ENCODE measurements at regions not wholly inside any gene's neighbourhood (a gene's known extent, or its start where the extent isn't known, plus 50 kb on each side); places are given as distances from the start of the nearest gene placed in this dataset.

DNA sequence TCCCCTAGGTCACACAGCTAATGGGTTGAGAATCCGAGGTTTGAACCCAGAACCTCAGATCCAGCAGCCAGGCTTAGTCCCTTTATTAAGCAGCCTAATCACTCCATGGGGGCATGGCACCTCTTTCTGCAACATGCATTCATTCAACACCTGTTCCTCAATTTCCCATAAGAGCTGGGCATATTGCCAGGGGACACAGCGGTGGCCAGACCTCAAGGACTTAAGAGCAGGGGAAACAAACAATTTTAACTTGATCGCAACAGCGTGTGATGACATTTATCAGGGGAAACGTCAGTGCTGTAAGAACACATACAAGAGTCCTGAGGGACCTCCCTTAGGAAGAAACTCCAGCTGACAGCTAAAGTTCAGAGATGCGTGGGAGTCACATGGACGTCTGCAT, 267.4 kb upstream of the CDH4 start:
- DNase-seq (ENCODE audit: low read depth in 2 of 2) = no peak

DNA sequence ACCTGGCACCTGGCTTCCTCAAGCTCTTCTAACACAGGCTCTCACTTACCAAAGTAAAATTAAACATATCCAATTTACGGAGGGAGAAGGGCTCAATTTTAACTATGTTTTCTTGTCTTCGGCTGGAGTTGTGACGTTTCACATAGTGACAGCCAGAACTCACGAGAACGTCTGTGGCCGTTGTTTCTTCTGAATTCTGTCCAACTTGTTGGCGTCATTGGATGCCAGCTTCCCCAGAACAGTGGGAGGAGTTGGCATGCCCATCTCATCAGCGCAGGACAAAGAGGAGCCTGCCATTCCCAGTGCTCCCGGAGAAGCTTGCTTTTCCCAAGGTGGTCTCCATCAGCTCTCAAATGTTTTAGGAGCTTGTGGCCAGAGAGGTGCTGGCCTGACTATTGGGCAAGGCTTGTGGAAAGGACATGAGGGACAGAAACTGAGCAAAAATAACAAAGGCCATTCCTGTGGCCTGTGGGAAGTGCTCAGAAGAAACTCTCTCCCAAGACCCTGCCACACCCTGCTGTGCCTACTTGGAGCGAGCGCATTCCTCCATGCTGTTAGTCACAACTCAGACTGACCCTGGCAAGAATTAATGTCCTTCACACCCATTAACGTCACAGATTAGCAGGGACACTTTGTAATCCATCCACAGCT, 265.4 kb upstream of the CDH4 start:
- DNase-seq (ENCODE audit: low read depth in 2 of 2) = no peak

DNA sequence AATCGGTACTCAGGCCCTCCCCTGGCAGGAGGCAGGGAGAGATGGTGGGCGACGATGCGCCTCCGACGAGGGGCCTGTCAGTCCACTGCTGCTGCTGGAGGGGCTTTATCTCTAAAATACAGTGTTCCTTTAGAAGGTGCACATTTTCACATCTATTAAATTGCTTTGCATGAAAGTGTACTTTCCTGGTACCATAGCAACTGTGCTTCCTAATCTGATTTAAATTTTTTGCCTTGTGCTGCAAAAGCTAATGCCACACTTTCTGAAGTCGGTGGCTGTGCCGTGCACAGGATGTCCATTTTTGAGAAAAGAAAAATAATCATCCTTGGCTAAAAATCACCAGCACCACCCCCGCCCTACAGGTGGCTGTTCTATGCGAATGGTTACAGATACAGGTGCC, 262.0 kb upstream of the CDH4 start:
- DNase-seq (ENCODE audit: low read depth in 2 of 2) = no peak

DNA sequence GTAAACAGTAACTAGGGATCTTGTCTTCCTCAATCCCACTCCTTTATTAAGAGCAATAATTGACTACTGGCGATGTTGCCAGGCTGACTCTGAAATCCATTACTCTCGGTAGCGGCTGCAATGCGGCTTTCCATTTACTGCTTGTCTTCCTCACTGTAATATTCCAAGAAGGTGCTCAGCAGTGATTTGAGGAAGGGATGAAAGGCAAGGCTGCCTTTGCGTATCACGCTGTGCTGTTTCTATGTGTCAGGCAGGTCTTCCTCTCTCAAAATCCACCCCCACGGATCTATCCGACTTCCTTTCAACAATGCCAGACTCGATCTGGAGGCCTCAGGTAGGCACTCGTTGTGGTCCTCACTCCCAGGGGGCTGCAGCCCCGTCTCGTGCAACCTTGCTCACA, 261.4 kb upstream of the CDH4 start:
- DNase-seq (ENCODE audit: low read depth in 2 of 2) = no peak

DNA sequence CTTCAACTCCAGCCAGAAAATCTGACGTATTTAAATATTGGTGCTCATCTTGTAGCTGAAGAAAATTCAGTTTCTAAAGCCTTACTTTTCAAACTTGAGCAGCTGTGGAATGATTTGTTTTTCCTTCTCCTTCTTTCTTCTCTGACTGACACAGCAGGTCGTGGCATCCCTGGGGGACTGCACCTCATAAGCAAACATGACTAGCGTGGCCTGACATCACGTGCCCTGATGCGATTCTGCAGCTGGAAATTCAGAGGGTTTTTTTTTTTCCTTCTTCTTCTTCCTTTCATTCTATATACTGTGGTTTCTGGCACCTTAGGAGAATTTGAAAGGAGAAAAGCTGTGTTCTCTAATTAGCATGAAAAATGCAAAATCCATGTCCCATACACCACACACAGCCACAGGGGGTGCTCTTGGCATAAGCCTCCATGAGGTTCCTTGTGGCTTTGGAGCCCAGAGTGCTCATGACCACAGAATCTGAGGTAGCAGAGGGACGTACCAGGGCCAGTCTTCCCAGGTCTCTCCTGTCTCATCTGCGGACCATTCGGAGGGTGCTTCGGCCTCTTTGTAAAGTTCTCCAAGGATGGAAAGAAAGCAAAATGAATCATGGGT, 258.5 kb upstream of the CDH4 start:
- DNase-seq (ENCODE audit: low read depth in 2 of 2) = no peak

DNA sequence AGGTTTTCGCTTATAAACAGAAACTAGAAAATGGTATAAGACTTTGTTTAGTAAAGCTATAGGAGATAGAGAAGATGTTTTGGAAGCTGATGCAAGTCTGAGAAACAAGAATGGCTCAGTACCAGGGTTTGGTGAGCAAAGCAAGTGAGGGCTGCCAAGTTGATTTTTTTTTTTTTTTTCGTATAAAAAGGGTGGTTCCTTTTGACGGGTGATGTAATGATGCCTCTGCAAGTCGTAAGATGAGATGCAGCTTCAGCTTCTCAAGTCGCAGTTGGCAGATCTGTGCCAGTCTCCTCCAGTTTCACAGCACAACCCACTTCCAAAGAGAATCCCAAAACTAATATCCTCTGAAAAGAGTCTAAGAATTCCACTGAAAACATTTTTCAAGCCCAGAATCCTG, 252.8 kb upstream of the CDH4 start:
- no peak for DNase-seq (ENCODE audit: low read depth in 2 of 2)

DNA sequence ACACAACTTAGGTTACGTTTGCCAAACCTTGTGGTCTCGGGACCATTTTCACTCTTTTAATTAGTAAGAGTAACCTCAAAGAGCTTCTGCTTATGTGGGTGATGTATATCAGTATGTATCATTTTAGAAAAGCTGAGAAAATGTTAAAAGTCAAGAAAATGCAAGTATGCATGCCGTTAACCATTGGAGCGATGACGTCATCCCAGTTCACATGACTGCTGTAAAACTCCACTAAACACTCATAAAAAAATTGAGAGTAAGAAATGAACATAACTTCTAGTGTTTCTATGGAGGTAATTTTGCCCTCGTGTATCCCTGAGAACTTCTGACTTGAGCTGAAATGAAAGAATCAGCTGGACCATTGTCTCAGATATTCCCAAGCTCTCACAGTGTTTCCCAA, 250.0 kb upstream of the CDH4 start:
- no peak for DNase-seq (ENCODE audit: low read depth in 2 of 2)

DNA sequence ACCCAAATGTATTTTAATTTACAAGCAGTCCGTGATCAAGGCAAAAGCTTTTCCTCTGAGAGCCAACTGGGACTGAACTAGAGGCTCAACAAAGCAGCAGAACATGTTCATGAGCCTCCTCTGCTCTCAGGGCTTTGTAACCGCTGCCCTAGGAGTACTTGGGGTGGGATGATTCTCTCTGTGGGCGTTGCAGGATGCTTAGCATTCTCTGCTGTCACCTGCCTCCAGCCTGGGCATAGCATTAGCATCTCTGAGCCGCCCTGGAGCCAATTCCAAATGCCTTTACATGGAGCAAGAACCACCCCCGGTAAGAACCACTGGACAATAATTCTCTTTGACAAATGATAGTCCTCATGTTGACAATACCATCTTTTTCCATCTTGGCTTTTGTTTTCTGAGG, 237.6 kb upstream of the CDH4 start:
- DNase-seq (ENCODE audit: low read depth in 2 of 2) = no peak

DNA sequence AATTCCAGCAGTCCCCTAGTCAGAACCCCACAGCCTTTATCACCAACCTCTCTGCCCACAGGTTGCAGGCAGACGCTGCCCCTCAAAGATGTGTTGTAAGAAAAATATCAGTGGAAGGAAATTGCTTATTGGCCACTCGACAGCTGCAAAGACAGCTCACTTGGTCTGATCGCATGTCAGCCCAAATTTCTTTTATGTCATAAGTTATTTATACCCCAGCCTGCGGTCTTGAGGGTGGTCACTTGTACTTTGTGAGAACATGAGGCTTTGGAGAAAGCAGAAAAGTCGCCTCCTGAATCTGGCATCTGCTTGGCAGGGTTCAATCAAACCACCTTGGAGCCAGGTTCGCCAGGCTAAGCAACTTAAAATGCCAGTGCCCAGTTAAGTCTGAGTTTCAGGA, 236.5 kb upstream of the CDH4 start:
- no peak for DNase-seq (ENCODE audit: low read depth in 2 of 2)

DNA sequence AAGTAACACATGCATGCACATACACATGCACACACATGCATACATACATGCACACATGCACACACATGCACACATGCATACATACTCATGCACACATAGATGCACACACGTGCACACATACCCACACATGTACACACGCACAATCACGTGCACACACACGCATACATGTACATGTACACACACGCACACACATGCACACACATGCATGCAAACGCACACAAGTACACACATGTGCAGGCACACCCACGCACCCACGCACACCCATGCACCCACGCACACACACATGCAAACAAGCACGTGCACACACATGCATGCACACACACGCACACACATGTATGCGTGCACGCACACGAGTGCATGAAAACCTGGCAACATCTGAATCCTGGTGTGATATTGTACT, 232.7 kb upstream of the CDH4 start:
- no peak for DNase-seq (ENCODE audit: low read depth in 2 of 2)

DNA sequence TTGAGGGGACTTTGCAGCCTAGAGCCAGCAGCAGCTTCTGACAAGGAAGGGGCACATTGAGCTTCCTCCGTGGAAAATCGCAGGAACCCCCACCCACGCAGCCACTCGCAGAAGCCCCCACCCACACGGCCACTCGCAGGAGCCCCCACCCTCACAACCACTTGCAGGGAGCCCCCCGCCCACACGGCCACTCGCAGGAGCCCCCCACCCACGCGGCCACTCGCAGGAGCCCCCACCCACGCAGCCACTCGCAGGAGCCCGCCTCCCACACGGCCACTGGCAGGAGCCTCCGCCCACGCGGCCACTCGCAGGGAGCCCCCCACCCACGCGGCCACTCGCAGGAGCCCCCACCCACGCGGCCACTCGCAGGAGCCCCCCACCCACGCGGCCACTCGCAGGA, 228.4 kb upstream of the CDH4 start:
- no peak for DNase-seq (ENCODE audit: low read depth in 2 of 2)

DNA sequence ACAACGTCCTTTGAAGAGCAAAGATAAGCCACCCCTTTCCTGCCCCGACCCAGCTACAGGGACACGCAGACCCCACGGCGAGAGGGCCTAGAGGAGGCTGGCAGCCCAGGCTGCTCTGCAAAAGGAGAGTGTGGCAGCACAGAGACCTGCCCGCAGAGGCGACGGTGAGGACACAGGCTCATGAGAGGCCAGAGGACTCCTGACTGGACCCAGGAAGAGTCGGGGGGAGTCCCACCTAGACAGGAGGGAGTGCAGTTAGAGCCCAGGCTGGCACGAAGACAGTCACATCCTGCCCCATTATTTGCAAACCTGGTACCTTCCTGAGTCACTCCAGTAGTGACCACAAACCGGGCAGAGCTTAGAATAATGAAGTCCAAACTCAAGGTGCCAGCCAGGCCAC, 227.7 kb upstream of the CDH4 start:
- DNase-seq (ENCODE audit: low read depth in 2 of 2) = no peak

DNA sequence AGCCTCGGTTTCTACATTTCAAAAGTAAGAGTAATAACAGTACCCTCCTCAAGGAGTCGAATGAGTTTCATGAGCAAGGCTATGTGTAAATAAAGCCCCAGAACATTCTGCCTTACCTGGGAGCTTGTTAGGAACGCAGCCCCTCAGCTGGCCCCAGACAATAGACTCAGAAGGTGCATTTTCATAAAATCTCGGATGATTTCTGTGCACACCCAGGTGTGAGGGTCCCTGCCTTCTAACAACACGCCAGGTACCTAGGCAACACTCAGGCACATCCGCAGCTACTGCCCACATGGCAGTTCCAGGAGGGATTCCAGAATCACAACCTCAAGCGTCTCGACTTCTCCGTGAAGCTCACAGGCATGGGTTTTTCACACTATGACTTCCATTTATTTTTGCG, 226.5 kb upstream of the CDH4 start:
- DNase-seq (ENCODE audit: low read depth in 2 of 2) = no peak

DNA sequence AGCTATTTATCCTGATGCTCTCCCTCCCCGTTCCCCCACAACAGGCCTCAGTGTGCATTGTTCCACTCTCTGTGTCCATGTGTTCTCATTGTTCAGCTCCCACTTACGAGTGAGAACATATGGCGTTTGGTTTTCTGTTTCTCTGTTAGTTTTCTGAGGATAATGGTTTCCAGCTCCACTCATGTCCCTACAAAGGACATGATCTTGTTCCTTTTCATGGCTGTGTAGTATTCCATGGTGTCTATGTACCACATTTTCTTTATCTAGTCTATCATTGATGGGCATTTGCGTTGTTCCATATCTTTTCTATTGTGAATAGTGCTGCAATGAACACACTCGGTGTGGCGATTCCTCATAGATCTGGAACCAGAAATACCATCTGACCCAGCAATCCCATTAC, 225.9 kb upstream of the CDH4 start:
- DNase-seq (ENCODE audit: low read depth in 2 of 2) = no peak

DNA sequence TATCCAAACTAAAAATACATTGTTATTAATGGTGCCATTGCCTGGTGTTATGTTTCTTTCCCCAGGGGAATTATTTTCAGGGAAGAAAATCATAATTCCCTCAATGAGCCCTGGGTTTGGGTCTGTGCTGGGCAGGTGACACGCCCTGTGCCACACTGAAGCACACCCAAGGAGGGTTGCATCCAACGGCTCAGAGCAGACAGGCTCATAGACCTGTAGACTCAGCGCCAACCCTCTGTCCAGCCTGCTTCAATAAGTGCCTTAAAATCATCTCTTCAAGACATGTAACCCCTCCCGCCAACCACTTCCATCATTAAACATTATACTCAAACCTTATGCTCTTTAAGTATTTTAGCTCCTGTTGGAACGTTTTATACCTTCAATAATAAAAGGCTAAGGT, 225.3 kb upstream of the CDH4 start:
- DNase-seq (ENCODE audit: low read depth in 2 of 2) = no peak

DNA sequence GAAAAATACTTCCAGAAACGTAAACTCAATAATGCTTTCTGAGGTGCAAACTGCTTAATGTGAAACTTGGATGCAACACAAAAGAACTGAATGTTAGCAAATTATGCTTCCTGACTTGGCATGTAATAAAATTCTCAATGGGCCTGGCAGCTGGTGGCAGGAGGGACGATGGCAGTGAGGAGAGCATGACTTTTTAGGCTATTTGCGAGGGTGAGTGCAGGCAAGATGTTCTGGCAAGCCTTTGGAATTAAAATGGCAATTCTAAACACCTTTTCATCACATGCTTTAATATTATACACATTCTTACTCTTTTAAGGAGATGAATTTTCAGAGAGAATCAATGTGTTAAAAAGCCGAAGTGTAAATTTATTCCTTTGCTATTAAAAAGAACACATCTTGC, 224.8 kb upstream of the CDH4 start:
- no peak for DNase-seq (ENCODE audit: low read depth in 2 of 2)

DNA sequence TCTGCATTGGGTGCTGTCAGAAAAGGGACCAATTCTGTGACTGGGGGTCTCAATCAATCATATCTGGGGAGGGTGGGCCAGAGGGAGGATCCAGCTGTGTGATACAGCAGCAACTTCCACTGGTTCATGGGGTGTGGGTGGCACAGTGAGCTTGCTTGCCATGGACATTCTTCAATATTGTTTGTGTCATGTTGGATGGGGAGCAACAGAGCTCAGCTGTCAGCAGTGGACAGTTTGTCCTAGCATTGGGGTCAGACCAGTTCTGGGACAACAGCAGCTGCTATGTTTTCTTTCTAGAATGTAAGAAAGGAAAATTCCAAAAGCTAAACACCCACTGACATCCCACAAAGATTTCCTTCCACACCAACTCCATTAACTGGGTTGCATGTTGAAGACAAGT, 221.9 kb upstream of the CDH4 start:
- DNase-seq (ENCODE audit: low read depth in 2 of 2) = no peak

DNA sequence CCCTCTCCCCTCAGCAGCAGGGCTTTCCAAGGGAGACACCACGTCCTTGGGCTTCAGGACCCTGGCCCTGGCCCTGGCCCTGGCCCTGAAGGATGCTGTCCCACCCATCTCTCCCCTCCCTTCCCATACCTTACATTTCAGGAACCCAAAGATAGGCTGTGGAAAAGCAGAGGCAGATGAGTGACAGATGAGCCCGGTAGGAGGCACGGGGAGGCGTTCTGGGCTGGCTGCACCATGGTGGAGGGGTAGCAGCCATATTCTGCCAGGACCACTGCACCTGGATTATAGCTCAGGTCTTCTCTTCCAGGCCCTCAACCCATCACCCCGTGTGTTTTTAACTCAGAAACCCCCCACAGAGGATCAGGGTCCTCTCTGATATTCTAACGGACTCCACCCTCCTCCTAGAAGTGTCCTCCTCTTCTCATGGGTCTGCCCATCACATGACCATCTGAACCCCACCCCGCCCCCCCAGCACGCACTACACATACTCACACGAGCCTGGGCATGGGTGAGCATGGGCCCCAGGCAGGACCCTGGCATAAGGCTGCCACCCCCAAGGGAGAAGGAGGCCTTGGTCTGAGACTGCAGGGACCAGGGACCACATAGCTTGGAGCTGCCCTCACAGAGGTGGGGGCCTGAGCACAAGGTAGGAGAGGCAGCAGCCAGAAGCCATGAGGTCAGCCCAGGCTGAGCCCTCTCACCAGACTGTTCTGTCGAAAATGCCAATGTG, 220.8 kb upstream of the CDH4 start:
- DNase-seq (ENCODE audit: low read depth in 2 of 2) = no peak

DNA sequence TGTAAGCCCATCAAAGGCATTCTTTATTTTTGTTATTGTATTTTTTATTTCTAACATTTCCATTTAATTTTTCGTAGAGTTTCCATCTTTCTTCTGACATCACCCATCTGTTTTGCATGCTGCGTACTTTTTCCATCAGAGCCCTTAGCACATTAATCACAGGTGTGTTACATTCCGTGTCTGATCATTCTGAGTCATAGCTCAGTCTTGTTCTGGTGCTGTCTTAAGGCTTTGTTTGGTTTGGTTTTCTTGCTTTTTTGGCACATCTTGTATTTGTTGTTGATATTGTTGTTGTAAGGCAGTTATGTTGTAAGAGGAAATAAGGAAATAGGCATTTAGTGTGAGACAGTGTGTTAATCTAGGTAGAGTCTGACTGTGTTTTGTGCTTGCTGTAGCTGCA, 214.6 kb upstream of the CDH4 start:
- no peak for DNase-seq (ENCODE audit: low read depth in 2 of 2)

DNA sequence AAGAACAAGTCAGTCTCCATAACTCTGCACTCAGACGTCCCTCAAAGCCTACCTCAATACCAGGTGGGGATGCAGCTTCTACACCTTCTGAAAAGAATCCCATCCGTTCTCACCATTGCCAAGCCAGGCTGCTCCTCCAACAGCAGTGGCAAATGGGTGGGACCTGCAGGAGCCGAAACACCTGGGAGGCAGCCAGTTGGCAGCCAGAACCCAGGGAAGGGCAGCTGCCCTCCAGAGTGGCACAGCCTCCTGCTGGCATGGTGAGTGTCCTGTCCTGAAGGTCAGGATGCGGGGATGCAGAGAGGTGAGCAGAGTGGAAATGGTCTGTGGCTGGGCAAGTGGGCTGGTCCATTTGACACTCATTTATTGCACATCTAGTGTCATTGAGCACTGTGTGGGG, 210.6 kb upstream of the CDH4 start:
- DNase-seq (ENCODE audit: low read depth in 2 of 2) = no peak

DNA sequence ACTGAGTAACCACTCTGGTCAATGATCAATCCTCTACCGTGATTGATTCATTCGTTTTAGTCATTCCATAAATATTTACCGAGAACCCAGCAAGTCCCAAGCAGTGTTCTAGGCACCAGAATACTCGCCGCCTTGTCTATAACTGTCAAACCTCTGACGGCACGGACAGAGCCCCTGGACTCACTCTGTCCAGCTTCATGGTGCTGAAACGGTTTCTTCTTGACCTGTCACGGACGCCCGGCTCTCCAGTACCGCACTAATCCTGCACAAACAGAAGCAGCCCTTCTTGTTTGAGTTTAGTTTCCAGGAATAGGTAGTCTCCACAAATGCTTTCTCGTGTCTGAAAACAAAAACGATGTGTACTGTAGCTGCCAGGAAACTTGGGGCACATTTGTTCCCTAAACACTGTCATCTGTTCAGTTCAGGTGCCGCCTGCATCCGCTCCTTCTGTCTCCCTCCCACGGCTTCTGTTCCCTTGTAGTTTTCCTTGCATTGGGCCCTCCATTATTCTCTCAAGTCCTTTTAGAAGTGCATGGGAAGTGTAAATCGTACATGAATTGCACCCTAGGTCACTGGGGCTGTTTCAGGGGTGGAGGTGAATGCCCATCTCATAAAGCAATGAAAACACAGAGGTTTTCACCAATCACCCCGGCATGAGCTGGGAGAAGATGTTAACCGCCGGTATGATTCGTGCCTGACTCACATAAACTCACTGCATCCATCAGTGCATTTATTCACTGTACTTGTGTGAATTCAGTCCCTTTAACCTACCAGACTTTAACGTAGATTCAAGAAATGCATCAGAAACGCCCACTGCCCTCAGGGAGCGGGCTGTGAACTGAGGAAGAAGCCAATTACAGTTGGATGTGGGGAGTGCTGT, 209.3 kb upstream of the CDH4 start:
- DNase-seq (ENCODE audit: low read depth in 2 of 2) = no peak

DNA sequence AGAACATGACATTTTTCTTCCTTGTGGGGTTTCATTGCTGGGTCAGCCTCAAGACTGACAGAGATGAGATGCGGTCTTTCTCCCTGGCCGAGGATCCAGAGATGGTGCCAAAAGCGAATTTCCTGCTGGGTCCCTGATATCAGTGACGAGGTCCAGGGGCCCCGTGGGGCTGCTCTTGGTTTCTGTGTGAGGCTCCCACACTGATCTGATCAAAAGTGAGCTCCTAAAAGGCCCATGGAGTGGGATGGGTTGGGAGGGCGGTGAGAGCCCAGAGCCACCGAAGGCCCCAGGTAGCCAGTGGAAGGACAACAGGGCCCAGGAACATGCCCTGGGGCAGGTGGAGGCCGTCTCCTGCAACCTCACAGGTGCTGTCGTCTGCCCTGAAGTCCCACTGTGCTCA, 208.4 kb upstream of the CDH4 start:
- no peak for DNase-seq (ENCODE audit: low read depth in 2 of 2)

DNA sequence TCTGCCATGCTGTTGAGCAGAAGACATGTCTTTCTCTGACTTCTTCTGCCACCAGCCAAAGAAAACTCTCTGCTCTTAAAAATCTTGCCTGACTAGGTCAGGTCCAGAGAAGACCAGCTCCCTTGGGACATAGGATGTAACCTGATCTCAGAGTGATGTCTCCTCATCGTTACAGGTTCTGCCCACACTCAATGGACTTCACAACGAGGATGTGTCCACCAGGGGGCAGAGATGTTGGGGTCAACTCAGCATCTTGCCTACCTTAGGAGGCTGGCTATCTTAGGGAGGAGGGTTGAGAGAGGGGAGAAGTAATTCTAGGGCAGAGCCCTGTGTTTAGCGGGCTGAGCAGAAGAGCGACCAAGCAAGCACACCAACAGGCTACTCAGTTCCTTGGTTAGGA, 207.6 kb upstream of the CDH4 start:
- no peak for DNase-seq (ENCODE audit: low read depth in 2 of 2)
